ENCODE measurements at regions not wholly inside any gene's neighbourhood (a gene's known extent, or its start where the extent isn't known, plus 50 kb on each side); places are given as distances from the start of the nearest gene placed in this dataset.

DNA sequence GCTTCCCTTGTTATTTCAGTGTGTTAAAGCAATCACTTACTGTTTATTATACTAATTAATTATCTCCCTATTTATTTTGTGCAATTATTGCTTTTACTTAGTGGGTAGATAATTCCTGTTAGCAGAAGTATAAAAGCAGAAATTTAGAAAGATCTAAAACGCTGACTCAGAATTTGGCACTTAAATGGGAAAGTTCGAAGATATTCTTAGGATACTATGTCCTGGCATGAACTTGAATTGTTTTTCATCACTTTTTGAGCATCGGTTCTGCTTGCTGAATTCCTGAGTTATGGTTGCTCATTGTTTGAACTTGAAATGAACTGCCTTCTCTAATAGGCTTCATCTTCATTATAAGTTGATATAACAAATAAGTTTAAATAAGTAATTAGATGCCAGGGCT is 325.4 kb downstream of the JRKL start:
- Histone ChIP-seq H3K4me2 (no peak overlapping the region), H3K27ac (no peak overlapping the region), H3K9me3 (ENCODE audit: insufficient read depth, low read depth) (no peaks in the 10 kb centered on the region), H3K27me3 (ENCODE audit: insufficient read depth, low read depth) (no peaks in the 10 kb centered on the region), H3K4me1 (replicated peaks; ENCODE audit: insufficient read depth) (no peaks in the 10 kb centered on the region), H2AFZ (no peak overlapping the region), H3K36me3 (ENCODE audit: low read depth) (no peaks in the 10 kb centered on the region), H4K20me1 (ENCODE audit: insufficient read depth) (no peaks in the 10 kb centered on the region), H3K79me2 (ENCODE audit: low read depth) (no peaks in the 10 kb centered on the region), H3F3A (ENCODE audit: insufficient read depth, low read depth) (no peaks in the 10 kb centered on the region), H3K4me3 (no peak overlapping the region), H3K9me2 (ENCODE audit: insufficient read depth) (no peaks in the 10 kb centered on the region)
- ChIA-PET POLR2A (ENCODE audit: unreplicated experiment) (no interaction called here), CTCF (no interaction called here)
- no peak for DNase-seq
- intact Hi-C loops (cut with micrococcal nuclease; ENCODE audit: unreplicated experiment), result no loop called here
- BruUV-seq (replicated peaks), result no TSS peak
- TF ChIP-seq, protein P1, sequence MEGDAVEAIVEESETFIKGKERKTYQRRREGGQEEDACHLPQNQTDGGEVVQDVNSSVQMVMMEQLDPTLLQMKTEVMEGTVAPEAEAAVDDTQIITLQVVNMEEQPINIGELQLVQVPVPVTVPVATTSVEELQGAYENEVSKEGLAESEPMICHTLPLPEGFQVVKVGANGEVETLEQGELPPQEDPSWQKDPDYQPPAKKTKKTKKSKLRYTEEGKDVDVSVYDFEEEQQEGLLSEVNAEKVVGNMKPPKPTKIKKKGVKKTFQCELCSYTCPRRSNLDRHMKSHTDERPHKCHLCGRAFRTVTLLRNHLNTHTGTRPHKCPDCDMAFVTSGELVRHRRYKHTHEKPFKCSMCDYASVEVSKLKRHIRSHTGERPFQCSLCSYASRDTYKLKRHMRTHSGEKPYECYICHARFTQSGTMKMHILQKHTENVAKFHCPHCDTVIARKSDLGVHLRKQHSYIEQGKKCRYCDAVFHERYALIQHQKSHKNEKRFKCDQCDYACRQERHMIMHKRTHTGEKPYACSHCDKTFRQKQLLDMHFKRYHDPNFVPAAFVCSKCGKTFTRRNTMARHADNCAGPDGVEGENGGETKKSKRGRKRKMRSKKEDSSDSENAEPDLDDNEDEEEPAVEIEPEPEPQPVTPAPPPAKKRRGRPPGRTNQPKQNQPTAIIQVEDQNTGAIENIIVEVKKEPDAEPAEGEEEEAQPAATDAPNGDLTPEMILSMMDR (conservative IDR thresholded peaks at IDR 0.05), result no peak
- no peak for TF ChIP-seq EZH2 (IDR thresholded peaks at IDR 0.05; ENCODE audit: low read depth)

DNA sequence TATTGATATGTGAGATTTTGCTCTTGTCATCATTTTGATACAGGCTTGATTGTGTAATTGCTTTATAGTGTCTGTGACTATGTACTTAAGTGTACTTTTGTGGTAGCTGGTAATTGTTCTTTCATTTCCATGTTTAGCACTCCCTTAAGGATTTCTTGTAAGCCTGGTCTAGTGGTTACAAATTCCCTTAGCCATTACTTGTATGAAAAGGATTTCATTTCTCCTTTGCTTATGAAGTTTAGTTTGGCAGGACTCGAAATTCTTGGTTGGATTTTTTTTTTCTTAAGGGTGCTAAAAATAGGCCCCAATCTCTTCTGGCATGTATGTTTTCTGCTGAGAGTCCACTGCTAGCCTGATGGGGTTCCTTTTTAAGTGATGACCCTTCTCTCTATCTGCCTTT is 346.8 kb downstream of the JRKL start:
- TF ChIP-seq EZH2 (IDR thresholded peaks at IDR 0.05; ENCODE audit: low read depth), result no peak
- TF ChIP-seq, protein P1 (conservative IDR thresholded peaks at IDR 0.05), result no peak
- Histone ChIP-seq H4K20me1 (ENCODE audit: insufficient read depth) (no peaks in the 10 kb centered on the region), H2AFZ (no peak overlapping the region), H3K27ac (no peak overlapping the region), H3K4me1 (replicated peaks; ENCODE audit: insufficient read depth) (no peaks in the 10 kb centered on the region), H3K27me3 (ENCODE audit: insufficient read depth, low read depth) (no peaks in the 10 kb centered on the region), H3K9me2 (ENCODE audit: insufficient read depth) (no peaks in the 10 kb centered on the region), H3K36me3 (ENCODE audit: low read depth) (no peaks in the 10 kb centered on the region), H3F3A (ENCODE audit: insufficient read depth, low read depth) (no peaks in the 10 kb centered on the region), H3K9me3 (ENCODE audit: insufficient read depth, low read depth) (no peaks in the 10 kb centered on the region), H3K4me3 (no peak overlapping the region), H3K4me2 (no peak overlapping the region), H3K79me2 (ENCODE audit: low read depth) (no peaks in the 10 kb centered on the region)
- no peak for DNase-seq
- no TSS peak for BruUV-seq (replicated peaks)
- ChIA-PET POLR2A (ENCODE audit: unreplicated experiment) (no interaction called here), CTCF (no interaction called here)
- intact Hi-C loops (cut with micrococcal nuclease; ENCODE audit: unreplicated experiment), result no loop called here

DNA sequence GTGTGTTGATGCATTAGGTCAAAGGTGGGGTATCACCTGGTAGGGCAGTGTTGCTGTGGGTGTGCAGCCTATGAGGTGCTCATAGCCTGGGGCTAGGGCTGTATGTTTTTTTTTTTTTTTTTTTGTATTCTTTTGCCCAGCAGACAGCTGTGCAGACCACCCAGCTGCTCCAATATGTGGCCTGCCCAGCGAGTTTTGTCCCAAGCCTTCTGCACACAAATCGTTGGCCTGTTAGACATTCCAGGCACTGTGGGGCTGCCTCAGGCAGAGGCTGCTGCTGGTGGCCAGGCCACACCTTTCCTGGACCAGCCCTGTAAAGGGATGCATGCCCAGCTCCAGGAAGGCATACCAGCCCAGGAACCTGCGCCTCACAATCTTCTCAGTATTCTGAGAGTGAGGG is 348.5 kb downstream of the JRKL start:
- POLR2A ChIA-PET (ENCODE audit: unreplicated experiment), result no interaction called here
- no peaks in the 10 kb centered on the region for H3K79me2 ChIP-seq (ENCODE audit: low read depth)
- intact Hi-C loops (cut with micrococcal nuclease; ENCODE audit: unreplicated experiment), result no loop called here
- no TSS peak for BruUV-seq (replicated peaks)
- CTCF ChIA-PET, result no interaction called here
- no peak overlapping the region for H3K4me3 ChIP-seq
- no peaks in the 10 kb centered on the region for H3K9me3 ChIP-seq (ENCODE audit: insufficient read depth, low read depth)
- no peaks in the 10 kb centered on the region for H3K9me2 ChIP-seq (ENCODE audit: insufficient read depth)
- DNase-seq, result no peak
- no peak overlapping the region for H3K27ac ChIP-seq
- TF ChIP-seq, protein P1 (conservative IDR thresholded peaks at IDR 0.05), result no peak
- TF ChIP-seq EZH2 (IDR thresholded peaks at IDR 0.05; ENCODE audit: low read depth), result no peak
- H3K27me3 ChIP-seq (ENCODE audit: insufficient read depth, low read depth), result no peaks in the 10 kb centered on the region
- H2AFZ ChIP-seq, result no peak overlapping the region
- H3K36me3 ChIP-seq (ENCODE audit: low read depth), result no peaks in the 10 kb centered on the region
- H4K20me1 ChIP-seq (ENCODE audit: insufficient read depth), result no peaks in the 10 kb centered on the region
- no peak overlapping the region for H3K4me2 ChIP-seq
- H3F3A ChIP-seq (ENCODE audit: insufficient read depth, low read depth), result no peaks in the 10 kb centered on the region
- H3K4me1 ChIP-seq (replicated peaks; ENCODE audit: insufficient read depth), result no peaks in the 10 kb centered on the region

Measured in PC-9 (cell line).